SK-N-SH (cell line): ENCODE measurements at regions not wholly inside any gene's neighbourhood (a gene's known extent, or its start where the extent isn't known, plus 50 kb on each side); places are given as distances from the start of the nearest gene placed in this dataset.

ENCODE experiments used
- CTCF ChIA-PET: fragments of 300-600, 350-600 bp; formaldehyde crosslinking; extraction: SDS; loops from one replicate; lab custom pipeline; 2021; lab: Yijun Ruan, JAX
- POLR2A ChIA-PET: fragments of 350-600 bp; sonication (Branson Sonifier 250); formaldehyde crosslinking; extraction: SDS; loops from one replicate; lab custom pipeline; 2020; ENCODE audit warnings: antibody characterized with exemption, inconsistent platforms; lab: Yijun Ruan, JAX
- DNase-seq: peaks from one replicate; pipeline ENCODE4 v3.0.0; 2012
- H2AFZ ChIP-seq: fragments of 200-600 bp; sonication (generic); 2 replicates; pipeline ENCODE4 v1.8.1; 2016; ENCODE audit warnings: antibody characterized with exemption, mild to moderate bottlenecking, low read depth
- H3F3A ChIP-seq: fragments of 200-600 bp; sonication (generic); replicated peaks from 2 replicates; pipeline ENCODE3; 2016; ENCODE audit warnings: antibody characterized with exemption, mild to moderate bottlenecking; ENCODE audit not compliant: insufficient read depth
- H3K27ac ChIP-seq, 2 experiments: fragments of 200-500 bp in 1 of 2; fragments of 200-600 bp in 1 of 2; sonication (Bioruptor generic) in 1 of 2; sonication (generic), shearing (Covaris generic) in 1 of 2; 2 replicates each; pipeline versions ENCODE4 v1.5.1 to v1.6.1; 2014 to 2016; ENCODE audit warnings: low read depth in 2 of 2, inconsistent platforms in 1 of 2, low read length in 1 of 2, mild to moderate bottlenecking in 1 of 2, mixed read lengths in 1 of 2
- H3K27me3 ChIP-seq: fragments of 200-600 bp; sonication (generic), shearing (Covaris generic); 2 replicates; pipeline ENCODE4 v1.6.1; 2016; ENCODE audit warnings: mixed run types; ENCODE audit not compliant: insufficient read depth
- H3K36me3 ChIP-seq, 2 experiments: fragments of 200-500 bp in 1 of 2; fragments of 200-600 bp in 1 of 2; sonication (Bioruptor generic) in 1 of 2; sonication (generic) in 1 of 2; replicated peaks in 1 of 2; 2 replicates each; pipeline versions ENCODE3 to v1.5.1; 2014 to 2016; ENCODE audit warnings: low read length in 1 of 2, mild to moderate bottlenecking in 1 of 2; ENCODE audit not compliant: insufficient read depth in 2 of 2, control insufficient read depth in 1 of 2
- H3K4me1 ChIP-seq, 2 experiments: fragments of 200-500 bp in 1 of 2; fragments of 200-600 bp in 1 of 2; sonication (Bioruptor generic) in 1 of 2; sonication (generic), shearing (Covaris generic) in 1 of 2; 2 replicates each; pipeline versions ENCODE4 v1.5.1 to v1.6.1; 2014 to 2016; ENCODE audit warnings: low read depth in 1 of 2, low read length in 1 of 2, mixed run types in 1 of 2; ENCODE audit not compliant: insufficient read depth in 2 of 2, control insufficient read depth in 1 of 2
- H3K4me2 ChIP-seq: fragments of 200-600 bp; sonication (generic), shearing (Covaris generic); 2 replicates; pipeline ENCODE4 v1.6.1; 2017; ENCODE audit warnings: mixed run types
- H3K4me3 ChIP-seq, 2 experiments: fragments of 200-500 bp in 1 of 2; fragments of 200-600 bp in 1 of 2; sonication (Bioruptor generic) in 1 of 2; sonication (generic), shearing (Covaris generic) in 1 of 2; 2 replicates each; pipeline versions ENCODE4 v1.5.1 to v1.8.1; 2014 to 2016; ENCODE audit warnings: low read depth in 2 of 2, inconsistent platforms in 1 of 2, low read length in 1 of 2, mild to moderate bottlenecking in 1 of 2, mixed read lengths in 1 of 2, moderate library complexity in 1 of 2
- H3K79me2 ChIP-seq: fragments of 200-600 bp; sonication (generic); 2 replicates; pipeline ENCODE4 v1.8.1; 2017; ENCODE audit warnings: mild to moderate bottlenecking; ENCODE audit not compliant: insufficient read depth
- H3K9ac ChIP-seq: fragments of 200-600 bp; sonication (generic); 2 replicates; pipeline ENCODE4 v1.6.1; 2017; ENCODE audit warnings: mixed run types
- H3K9me2 ChIP-seq: fragments of 200-600 bp; sonication (generic); 2 replicates; pipeline ENCODE4 v1.6.1; 2017; ENCODE audit warnings: mixed run types
- H3K9me3 ChIP-seq: fragments of 200-600 bp; sonication (generic); 2 replicates; pipeline ENCODE4 v1.6.1; 2017; ENCODE audit warnings: mixed run types, mild to moderate bottlenecking, moderate library complexity
- H4K20me1 ChIP-seq: fragments of 200-600 bp; sonication (generic); 2 replicates; pipeline ENCODE4 v1.6.1; 2017; ENCODE audit warnings: mild to moderate bottlenecking, mixed run types; ENCODE audit not compliant: insufficient read depth
- CHD2 ChIP-seq: fragments of 150-350 bp; IDR thresholded peaks from 2 replicates; pipeline ENCODE4 v1.6.1; 2018; ENCODE audit warnings: low read length; ENCODE audit not compliant: partially characterized antibody
- EZH2phosphoT487 ChIP-seq: fragments of 200-600 bp; sonication (generic); IDR thresholded peaks from 2 replicates; pipeline ENCODE4 v1.6.1; 2017; ENCODE audit warnings: low read depth, mixed run types, mild to moderate bottlenecking, antibody characterized with exemption, moderate library complexity, borderline replicate concordance
- FOSL2 ChIP-seq: IDR thresholded peaks from 2 replicates; pipeline ENCODE4 v1.4.0; 2012; ENCODE audit warnings: low read depth, mild to moderate bottlenecking, moderate library complexity, borderline replicate concordance
- FOXM1 ChIP-seq: IDR thresholded peaks from 2 replicates; pipeline ENCODE4 v1.4.0; 2012; ENCODE audit warnings: low read depth, mild to moderate bottlenecking
- GABPA ChIP-seq: IDR thresholded peaks from 2 replicates; pipeline ENCODE4 v1.4.0; 2012; ENCODE audit warnings: low read depth, mild to moderate bottlenecking
- GATA2 ChIP-seq: sonication (generic); formaldehyde crosslinking; IDR thresholded peaks from 2 replicates; pipeline ENCODE4 v1.5.0; 2020; ENCODE audit warnings: mild to moderate bottlenecking, missing genetic modification reagents
- JUND ChIP-seq: IDR thresholded peaks from 2 replicates; pipeline ENCODE4 v1.4.0; 2012
- MAX ChIP-seq: IDR thresholded peaks from 2 replicates; pipeline ENCODE4 v1.4.0; 2012; ENCODE audit warnings: low read depth
- MEF2A ChIP-seq: IDR thresholded peaks from 2 replicates; pipeline ENCODE4 v1.4.0; 2012; ENCODE audit warnings: low read depth, borderline replicate concordance
- NFIC ChIP-seq: IDR thresholded peaks from 2 replicates; pipeline ENCODE4 v1.4.0; 2012; ENCODE audit warnings: borderline replicate concordance
- PBX3 ChIP-seq: IDR thresholded peaks from 2 replicates; pipeline ENCODE4; 2012
- RAD21 ChIP-seq: IDR thresholded peaks from 2 replicates; pipeline ENCODE4 v1.6.1; 2012; ENCODE audit warnings: mild to moderate bottlenecking, low read length
- RCOR1 ChIP-seq: fragments of 150-350 bp; IDR thresholded peaks from 2 replicates; pipeline ENCODE4 v1.6.1; 2017; ENCODE audit warnings: antibody characterized with exemption, low read length
- RFX5 ChIP-seq: IDR thresholded peaks from 2 replicates; pipeline ENCODE4 v1.6.1; 2012; ENCODE audit warnings: mild to moderate bottlenecking, improper control_type of control experiment, low read length
- SIN3A ChIP-seq: IDR thresholded peaks from 2 replicates; pipeline ENCODE4 v1.6.1; 2012; ENCODE audit warnings: low read depth, mild to moderate bottlenecking, low read length, moderate library complexity, borderline replicate concordance
- SMC3 ChIP-seq: IDR thresholded peaks from 2 replicates; pipeline ENCODE4 v1.6.1; 2012; ENCODE audit warnings: low read depth, low read length, improper control_type of control experiment
- TCF12 ChIP-seq: IDR thresholded peaks from 2 replicates; pipeline ENCODE4 v1.4.0; 2012
- USF1 ChIP-seq: IDR thresholded peaks from 2 replicates; pipeline ENCODE4 v1.4.0; 2012; ENCODE audit warnings: low read depth, borderline replicate concordance
- ZBTB33 ChIP-seq: IDR thresholded peaks from 2 replicates; pipeline ENCODE4 v1.4.0; 2012; ENCODE audit warnings: low read depth, borderline replicate concordance
- WGBS: methylation state at CpG from one replicate; pipeline ENCODE4 v1.1.6; 2017; ENCODE audit warnings: low lambda C conversion rate; 5-methylcytosine and 5-hydroxymethylcytosine counted together

GRCh38 chr1:5578690-5579089, 413.5 kb downstream of the NPHP4 start:
- Histone ChIP-seq H3K9me3 (no peaks in the 10 kb centered on the region), H3K79me2 (no peaks in the 10 kb centered on the region)

GRCh38 chr1:5577255-5578040, 414.8 kb downstream of the NPHP4 start:
- H2AFZ ChIP-seq, result no peak overlapping the region
- no peak overlapping the region for H3K4me2 ChIP-seq
- no peaks in the 10 kb centered on the region for H4K20me1 ChIP-seq
- H3K4me1 ChIP-seq, result no peaks in the 10 kb centered on the region
- DNase-seq, result no peak
- H3K9ac ChIP-seq, result no peak overlapping the region
- H3K79me2 ChIP-seq, result no peaks in the 10 kb centered on the region
- 7% methylated on average over 3 of the region's 6 CpGs for WGBS
- H3K27me3 ChIP-seq, result no peaks in the 10 kb centered on the region
- no peak overlapping the region for H3K27ac ChIP-seq
- ChIA-PET POLR2A (no interaction called here), CTCF (interaction anchor here (0.9 kb wide), 1 partner anchor 168 kb away, joined by 3 read pairs; no protein-coding TSS in a partner anchor)
- H3K4me3 ChIP-seq, result no peak overlapping the region
- no peaks in the 10 kb centered on the region for H3K36me3 ChIP-seq
- no peaks in the 10 kb centered on the region for H3K9me2 ChIP-seq
- no peaks in the 10 kb centered on the region for H3F3A ChIP-seq
- H3K9me3 ChIP-seq, result no peaks in the 10 kb centered on the region
- no peak for TF ChIP-seq ZBTB33
- no peak for TF ChIP-seq TCF12
- no peak for TF ChIP-seq MAX
- TF ChIP-seq FOXM1, result no peak
- TF ChIP-seq GATA2 (CRISPR knock-in tag), result no peak
- no peak for TF ChIP-seq EZH2phosphoT487
- TF ChIP-seq MEF2A, result no peak
- TF ChIP-seq RAD21, result no peak
- TF ChIP-seq SMC3, result no peak
- no peak for TF ChIP-seq PBX3
- TF ChIP-seq NFIC, result no peak
- no peak for TF ChIP-seq USF1
- TF ChIP-seq CHD2, result no peak
- TF ChIP-seq GABPA, result no peak

More at GRCh38 chr1:5578690-5579089, 413.5 kb downstream of the NPHP4 start:
- no peak for DNase-seq
- no peaks in the 10 kb centered on the region for H3K36me3 ChIP-seq
- H3K9me2 ChIP-seq, result no peaks in the 10 kb centered on the region
- no peaks in the 10 kb centered on the region for H3K4me1 ChIP-seq
- H3K9ac ChIP-seq, result no peak overlapping the region
- H3K27me3 ChIP-seq, result no peaks in the 10 kb centered on the region
- 14% methylated on average over 8 of the region's 8 CpGs for WGBS
- TF ChIP-seq RCOR1 (no peak), GABPA (no peak), PBX3 (no peak), MAX (no peak), JUND (no peak), RFX5 (no peak), USF1 (no peak), FOSL2 (no peak), SIN3A (no peak)
- TF ChIP-seq, all 33 proteins: peak for 0
- POLR2A ChIA-PET, result no interaction called here
- no peak overlapping the region for H3K27ac ChIP-seq
- no peak overlapping the region for H3K4me3 ChIP-seq
- H3F3A ChIP-seq, result no peaks in the 10 kb centered on the region
- no peak overlapping the region for H3K4me2 ChIP-seq
- no peaks in the 10 kb centered on the region for H4K20me1 ChIP-seq
- no peak overlapping the region for H2AFZ ChIP-seq
- CTCF ChIA-PET, result no interaction called here
